Breast epithelium (tissue), 3 donors: ENCODE measurements at regions not wholly inside any gene's neighbourhood (a gene's known extent, or its start where the extent isn't known, plus 50 kb on each side); places are given as distances from the start of the nearest gene placed in this dataset.

Experiments used
- CTCF ChIP-seq, 3 donors: fragments of 450-650 bp; IDR thresholded peaks; one replicate each; pipeline ENCODE4 v1.5.1; 2016 to 2017; ENCODE audit warnings: antibody characterized with exemption in 3 of 3, mild to moderate bottlenecking in 3 of 3, moderate library complexity in 3 of 3
- POLR2AphosphoS5 ChIP-seq, 3 donors: sonication (generic); formaldehyde crosslinking; IDR thresholded peaks; one replicate each; pipeline ENCODE4 v1.6.1; 2017; ENCODE audit warnings: antibody characterized with exemption in 3 of 3

GRCh38 chr14:65986041-65986440 lies 500.1 kb upstream of the CCDC196 start:
- TF ChIP-seq CTCF (IDR thresholded peaks at IDR 0.05), result no peak
- TF ChIP-seq POLR2AphosphoS5 (IDR thresholded peaks at IDR 0.05), result no peak
